Naive thymus-derived CD4-positive, alpha-beta T cell (primary cell): ENCODE measurements at regions not wholly inside any gene's neighbourhood (a gene's known extent, or its start where the extent isn't known, plus 50 kb on each side); places are given as distances from the start of the nearest gene placed in this dataset.

Experiments
- ATAC-seq: fragments of 150-1000 bp; cut with Tn5 transposase; 2 replicates; pipeline ENCODE4 v1.10.0; 2021; ENCODE audit warnings: mild to moderate bottlenecking, moderate library complexity
- CTCF ChIA-PET: fragments of 350-600 bp; sonication (Branson Sonifier 250); formaldehyde crosslinking; loops from one replicate; lab custom pipeline; 2021; ENCODE audit warnings: antibody characterized with exemption; lab: Charles Lee
- POLR2A ChIA-PET: fragments of 350-600 bp; sonication (Branson Sonifier 250); formaldehyde crosslinking; loops from one replicate; lab custom pipeline; 2021; ENCODE audit warnings: antibody characterized with exemption, inconsistent platforms; lab: Charles Lee
- DNase-seq, 9 donors: peaks; one replicate each; pipeline versions ENCODE4 v3.0.0 to v3.0.0-alpha.2; 2020 to 2022; ENCODE audit warnings: mixed read lengths in 1 of 9
- H3K27ac ChIP-seq: one replicate; pipeline ENCODE4 v1.7.0; 2013; ENCODE audit warnings: mild to moderate bottlenecking, low read depth, low read length, moderate library complexity
- H3K27me3 ChIP-seq, 2 donors: one replicate each; pipeline ENCODE4 v1.7.0; 2013; ENCODE audit warnings: low read length in 2 of 2, mild to moderate bottlenecking in 2 of 2, moderate library complexity in 2 of 2; ENCODE audit not compliant: control insufficient read depth in 2 of 2, insufficient read depth in 2 of 2
- H3K36me3 ChIP-seq, 3 experiments: 1 replicate in 2 of 3; 2 replicates in 1 of 3; pipeline ENCODE4 v1.7.0; 2013; ENCODE audit warnings: low read length in 3 of 3, mild to moderate bottlenecking in 3 of 3, moderate library complexity in 1 of 3; ENCODE audit not compliant: insufficient read depth in 3 of 3, control insufficient read depth in 2 of 3
- H3K4me1 ChIP-seq, 2 donors: one replicate each; pipeline ENCODE4 v1.7.0; 2013; ENCODE audit warnings: low read length in 2 of 2, mild to moderate bottlenecking in 2 of 2, moderate library complexity in 1 of 2; ENCODE audit not compliant: control insufficient read depth in 2 of 2, insufficient read depth in 2 of 2
- H3K4me3 ChIP-seq: 2 replicates; pipeline ENCODE4 v1.7.0; 2013; ENCODE audit warnings: mild to moderate bottlenecking, low read length
- H3K9me3 ChIP-seq, 3 experiments: 1 replicate in 2 of 3; 2 replicates in 1 of 3; pipeline ENCODE4 v1.7.0; 2013; ENCODE audit warnings: low read length in 3 of 3; ENCODE audit not compliant: control insufficient read depth in 2 of 3
- H3K27ac Mint-ChIP-seq, 9 donors: one replicate each; pipeline ENCODE4 v1.8.0; 2020 to 2022; ENCODE audit warnings: mixed read lengths in 9 of 9, mild to moderate bottlenecking in 8 of 9, moderate library complexity in 5 of 9, inconsistent platforms in 2 of 9
- H3K27me3 Mint-ChIP-seq, 5 donors: one replicate each; pipeline ENCODE4 v1.8.0; 2021 to 2022; ENCODE audit warnings: mixed read lengths in 5 of 5, mild to moderate bottlenecking in 1 of 5
- H3K36me3 Mint-ChIP-seq, 5 donors: one replicate each; pipeline ENCODE4 v1.8.0; 2020 to 2022; ENCODE audit warnings: mixed read lengths in 5 of 5, mild to moderate bottlenecking in 3 of 5, inconsistent platforms in 1 of 5
- H3K4me1 Mint-ChIP-seq, 7 donors: one replicate each; pipeline ENCODE4 v1.8.0; 2020 to 2022; ENCODE audit warnings: mixed read lengths in 7 of 7, mild to moderate bottlenecking in 3 of 7, inconsistent platforms in 1 of 7
- H3K4me3 Mint-ChIP-seq, 10 donors: one replicate each; pipeline ENCODE4 v1.8.0; 2020 to 2022; ENCODE audit warnings: mild to moderate bottlenecking in 10 of 10, mixed read lengths in 10 of 10, moderate library complexity in 6 of 10, inconsistent platforms in 2 of 10
- H3K9me3 Mint-ChIP-seq, 11 donors: one replicate each; pipeline ENCODE4 v1.8.0; 2020 to 2022; ENCODE audit warnings: mixed read lengths in 11 of 11, mild to moderate bottlenecking in 4 of 11, inconsistent platforms in 1 of 11, moderate library complexity in 1 of 11
- intact Hi-C, 2 donors: fragments of 100-400 bp; cut with micrococcal nuclease; formaldehyde crosslinking; loops; one replicate each; pipeline ENCODE4 v1.15.1; 2023

GRCh38 chr17:71168053-71168741, 952.6 kb upstream of the SOX9 start:
- no peak overlapping the region for H3K27ac Mint-ChIP-seq
- no peaks in the 10 kb centered on the region for H3K4me1 ChIP-seq
- intact Hi-C loops = no loop called here
- H3K36me3 ChIP-seq = no peaks in the 10 kb centered on the region
- no peaks in the 10 kb centered on the region for H3K27me3 ChIP-seq
- ATAC-seq (no peak), DNase-seq (no peak)
- H3K4me1 Mint-ChIP-seq = no peaks in the 10 kb centered on the region
- POLR2A ChIA-PET = no interaction called here
- H3K4me3 ChIP-seq = no peak overlapping the region
- H3K9me3 ChIP-seq = no peaks in the 10 kb centered on the region
- no peak overlapping the region for H3K27ac ChIP-seq
- no peaks in the 10 kb centered on the region for H3K36me3 Mint-ChIP-seq
- peaks cover 0 to 10% (median 3%) of the 10 kb centered on the region in 11 donors for H3K9me3 Mint-ChIP-seq
- H3K27me3 Mint-ChIP-seq = no peaks in the 10 kb centered on the region
- H3K4me3 Mint-ChIP-seq = no peak overlapping the region
- CTCF ChIA-PET = no interaction called here

DNA sequence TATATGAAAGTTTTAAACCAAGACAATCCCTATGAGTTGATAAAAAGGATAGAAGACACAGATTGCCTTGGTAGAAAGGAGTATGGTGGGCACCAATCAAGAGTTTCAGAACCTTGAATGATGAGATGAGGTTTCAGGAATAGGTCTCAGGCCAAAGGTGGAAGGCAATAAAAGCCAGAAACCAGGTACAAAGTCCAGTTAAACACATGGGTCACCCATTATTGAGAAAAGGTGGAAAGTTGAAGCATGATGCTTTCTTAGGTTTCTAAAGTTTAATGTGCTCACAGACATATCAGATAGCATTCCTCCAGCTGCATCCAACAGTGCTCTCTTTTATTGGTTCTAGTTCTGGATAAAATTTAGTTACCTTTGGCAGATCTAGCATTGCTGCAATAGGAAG, 950.8 kb upstream of the SOX9 start:
- Histone ChIP-seq H3K4me3 (no peak overlapping the region), H3K4me1 (no peaks in the 10 kb centered on the region), H3K27ac (no peak overlapping the region), H3K9me3 (no peaks in the 10 kb centered on the region), H3K36me3 (no peaks in the 10 kb centered on the region), H3K27me3 (no peaks in the 10 kb centered on the region)
- Mint-ChIP-seq H3K27ac (no peak overlapping the region), H3K4me3 (no peak overlapping the region), H3K27me3 (no peaks in the 10 kb centered on the region), H3K4me1 (no peaks in the 10 kb centered on the region), H3K9me3 (peaks cover 0 to 14% (median 4%) of the 10 kb centered on the region in 11 donors), H3K36me3 (no peaks in the 10 kb centered on the region)
- no peak for ATAC-seq
- no peak for DNase-seq
- ChIA-PET POLR2A (no interaction called here), CTCF (no interaction called here)
- intact Hi-C loops = no loop called here

DNA sequence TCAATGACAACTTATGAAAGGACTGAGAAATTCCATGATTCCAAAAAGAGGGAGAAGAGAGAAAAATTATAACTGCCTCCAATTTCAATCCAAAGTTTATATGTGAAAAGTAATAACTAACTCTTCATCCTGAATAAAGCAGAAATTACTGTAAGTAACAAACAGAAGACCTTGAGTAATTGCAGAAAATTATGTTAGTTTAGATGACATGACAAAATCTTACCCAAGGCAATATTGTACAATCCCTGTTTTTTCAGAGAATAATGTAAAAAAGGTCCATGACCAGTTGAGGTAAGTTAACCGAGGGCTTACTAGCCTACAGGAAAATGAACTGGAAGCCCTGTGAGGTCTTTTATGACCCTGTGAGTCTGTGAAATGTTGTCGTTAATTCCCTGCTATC, 949.5 kb upstream of the SOX9 start:
- no peak overlapping the region for H3K4me3 Mint-ChIP-seq
- H3K27ac Mint-ChIP-seq = no peak overlapping the region
- no peaks in the 10 kb centered on the region for H3K36me3 Mint-ChIP-seq
- ChIA-PET POLR2A (no interaction called here), CTCF (no interaction called here)
- Histone ChIP-seq H3K36me3 (no peaks in the 10 kb centered on the region), H3K4me1 (no peaks in the 10 kb centered on the region), H3K27ac (no peak overlapping the region), H3K27me3 (no peaks in the 10 kb centered on the region), H3K9me3 (no peaks in the 10 kb centered on the region), H3K4me3 (no peak overlapping the region)
- no peaks in the 10 kb centered on the region for H3K27me3 Mint-ChIP-seq
- H3K4me1 Mint-ChIP-seq = no peaks in the 10 kb centered on the region
- DNase-seq (no peak), ATAC-seq (no peak)
- peaks cover 0 to 14% (median 4%) of the 10 kb centered on the region in 11 donors for H3K9me3 Mint-ChIP-seq
- intact Hi-C loops = no loop called here

DNA sequence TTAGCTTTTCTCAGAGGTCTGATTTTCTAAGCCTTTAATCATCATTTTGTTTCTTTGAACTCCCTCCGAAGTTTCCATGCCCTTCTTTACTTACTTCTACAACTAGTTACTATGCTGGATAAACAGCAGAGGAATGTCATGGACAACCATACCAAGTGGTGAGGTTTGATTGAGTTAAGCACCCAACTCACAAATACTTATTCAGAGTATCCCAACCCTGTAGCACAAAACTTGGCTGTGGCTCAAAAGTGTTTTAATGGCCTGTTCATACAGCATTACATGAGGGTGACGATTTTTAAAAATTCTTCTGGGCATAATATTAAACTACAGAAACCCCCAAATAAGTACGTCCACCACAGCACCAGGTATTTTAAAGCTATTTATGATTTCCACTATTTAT, 946.8 kb upstream of the SOX9 start:
- Histone ChIP-seq H3K36me3 (no peaks in the 10 kb centered on the region), H3K4me1 (no peaks in the 10 kb centered on the region), H3K4me3 (no peak overlapping the region), H3K27me3 (no peaks in the 10 kb centered on the region), H3K27ac (no peak overlapping the region), H3K9me3 (no peaks in the 10 kb centered on the region)
- DNase-seq (no peak), ATAC-seq (no peak)
- Mint-ChIP-seq H3K4me3 (no peak overlapping the region), H3K36me3 (no peaks in the 10 kb centered on the region), H3K27ac (no peak overlapping the region), H3K9me3 (peaks cover 0 to 21% (median 2%) of the 10 kb centered on the region in 11 donors), H3K4me1 (no peaks in the 10 kb centered on the region), H3K27me3 (no peaks in the 10 kb centered on the region)
- POLR2A ChIA-PET = no interaction called here
- intact Hi-C loops = no loop called here
- CTCF ChIA-PET = no interaction called here

- Mint-ChIP-seq H3K4me1 (no peaks in the 10 kb centered on the region), H3K4me3 (no peak overlapping the region), H3K36me3 (no peaks in the 10 kb centered on the region), H3K9me3 (peaks cover 0 to 21% (median 3%) of the 10 kb centered on the region in 11 donors), H3K27me3 (no peaks in the 10 kb centered on the region), H3K27ac (no peak overlapping the region)
- H3K27me3 ChIP-seq = no peaks in the 10 kb centered on the region
- CTCF ChIA-PET = no interaction called here
- ATAC-seq = no peak
- H3K4me1 ChIP-seq = no peaks in the 10 kb centered on the region
- H3K27ac ChIP-seq = no peak overlapping the region
- DNase-seq = no peak
- POLR2A ChIA-PET = no interaction called here
- no peaks in the 10 kb centered on the region for H3K36me3 ChIP-seq
- no peak overlapping the region for H3K4me3 ChIP-seq
- intact Hi-C loops = no loop called here
- H3K9me3 ChIP-seq = no peaks in the 10 kb centered on the region
Measured at GRCh38 chr17:71176331-71176730, 944.5 kb upstream of the SOX9 start.

- Mint-ChIP-seq H3K4me3 (no peak overlapping the region), H3K27me3 (no peaks in the 10 kb centered on the region), H3K27ac (no peak overlapping the region), H3K36me3 (no peaks in the 10 kb centered on the region), H3K9me3 (peaks cover 0 to 16% (median 1%) of the 10 kb centered on the region in 11 donors), H3K4me1 (no peaks in the 10 kb centered on the region)
- Histone ChIP-seq H3K4me1 (no peaks in the 10 kb centered on the region), H3K9me3 (no peaks in the 10 kb centered on the region), H3K4me3 (no peak overlapping the region), H3K27ac (no peak overlapping the region), H3K36me3 (no peaks in the 10 kb centered on the region), H3K27me3 (no peaks in the 10 kb centered on the region)
- ATAC-seq (no peak), DNase-seq (no peak)
- intact Hi-C loops = no loop called here
- ChIA-PET CTCF (no interaction called here), POLR2A (no interaction called here)
Measured at GRCh38 chr17:71176928-71177443, 943.8 kb upstream of the SOX9 start.

DNA sequence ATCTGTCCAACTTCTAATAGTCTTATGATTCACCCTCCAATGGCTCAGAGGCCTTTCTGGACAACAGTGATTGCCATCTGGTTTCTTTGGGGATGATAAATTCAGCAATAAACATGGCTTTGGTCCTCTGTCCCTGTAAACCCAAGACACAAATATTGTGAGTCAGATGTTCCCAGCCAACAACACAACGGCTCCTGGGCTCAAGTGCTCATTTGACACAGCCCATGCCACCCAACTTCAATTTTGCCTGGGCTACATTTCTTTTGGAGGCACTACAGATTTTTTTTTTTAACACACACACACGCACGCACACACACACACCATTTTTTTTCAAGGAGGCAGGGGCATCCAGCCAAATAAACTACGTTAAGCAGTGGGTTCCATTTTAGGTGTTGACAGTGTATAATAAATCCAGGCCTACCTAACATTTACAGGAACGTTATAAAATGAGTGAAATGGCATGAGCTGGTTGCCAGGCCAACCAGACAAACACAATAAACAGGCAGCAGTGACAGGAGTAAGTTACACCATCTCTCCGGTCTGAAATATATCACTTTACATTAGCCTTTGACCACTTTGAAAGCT, 939.9 kb upstream of the SOX9 start:
- CTCF ChIA-PET = no interaction called here
- H3K4me1 ChIP-seq = no peaks in the 10 kb centered on the region
- ATAC-seq = no peak
- no peak overlapping the region for H3K27ac Mint-ChIP-seq
- H3K9me3 ChIP-seq = no peaks in the 10 kb centered on the region
- H3K36me3 ChIP-seq = no peaks in the 10 kb centered on the region
- H3K4me3 Mint-ChIP-seq = no peak overlapping the region
- DNase-seq = no peak
- no peak overlapping the region for H3K27ac ChIP-seq
- H3K4me1 Mint-ChIP-seq = no peaks in the 10 kb centered on the region
- no peaks in the 10 kb centered on the region for H3K27me3 ChIP-seq
- POLR2A ChIA-PET = no interaction called here
- no peaks in the 10 kb centered on the region for H3K36me3 Mint-ChIP-seq
- H3K4me3 ChIP-seq = no peak overlapping the region
- no peaks in the 10 kb centered on the region for H3K27me3 Mint-ChIP-seq
- intact Hi-C loops = no loop called here
- H3K9me3 Mint-ChIP-seq = peaks cover 0 to 11% (median 0%) of the 10 kb centered on the region in 11 donors
